ENCODE measurements at regions not wholly inside any gene's neighbourhood (a gene's known extent, or its start where the extent isn't known, plus 50 kb on each side); places are given as distances from the start of the nearest gene placed in this dataset.

GRCh38 chr15:45842151-45842550, 207.3 kb downstream of the SQOR start:
- Histone ChIP-seq H3K9ac (ENCODE audit: low read depth in 1 of 2, low read length in 2 of 2) (no peak overlapping the region), H3K4me1 (ENCODE audit: control insufficient read depth in 4 of 4, insufficient read depth in 4 of 4, low read length in 3 of 4) (peaks cover 2 to 9% (median 3%) of the 10 kb centered on the region in 4 donors), H3K4me3 (ENCODE audit: low read depth in 1 of 3, low read length in 3 of 3) (no peak overlapping the region), H3K36me3 (ENCODE audit: control insufficient read depth in 4 of 4, insufficient read depth in 3 of 4, low read depth in 1 of 4, low read length in 3 of 4) (no peaks in the 10 kb centered on the region), H3K9me3 (ENCODE audit: control insufficient read depth in 4 of 4, low read length in 3 of 4) (no peaks in the 10 kb centered on the region), H3K27ac (ENCODE audit: low read depth in 1 of 2, low read length in 2 of 2) (no peak overlapping the region), H3K27me3 (ENCODE audit: control insufficient read depth in 4 of 4, insufficient read depth in 4 of 4, low read length in 3 of 4) (no peaks in the 10 kb centered on the region)
- peak in 1 of 2 donors; percentile 37 for TF ChIP-seq RAD21 (IDR thresholded peaks at IDR 0.05)
- peak; percentile 62 for TF ChIP-seq SP1 (IDR thresholded peaks at IDR 0.05)
- TF ChIP-seq HNF4A (conservative IDR thresholded peaks at IDR 0.05), result peak; percentile 72 to 82
- peak; percentile 31 for TF ChIP-seq REST (IDR thresholded peaks at IDR 0.05)
- peak; percentile 20 to 66 for TF ChIP-seq RXRA (IDR thresholded peaks at IDR 0.05)
- TF ChIP-seq GABPA (IDR thresholded peaks at IDR 0.05 in 1 of 2, conservative IDR thresholded peaks at IDR 0.05 in 1 of 2), result no peak
- TF ChIP-seq NR2F2 (IDR thresholded peaks at IDR 0.05), result no peak
- TF ChIP-seq TAF1 (conservative IDR thresholded peaks at IDR 0.05), result no peak
- peak; percentile 21 for TF ChIP-seq ZBTB33 (IDR thresholded peaks at IDR 0.05)
- peak; percentile 8 for TF ChIP-seq FOXA1 (IDR thresholded peaks at IDR 0.05)
- TF ChIP-seq HNF4G (IDR thresholded peaks at IDR 0.05), result no peak
- TF ChIP-seq FOXA2 (IDR thresholded peaks at IDR 0.05), result no peak
- no peak for TF ChIP-seq CTCF (IDR thresholded peaks at IDR 0.05; ENCODE audit: low read depth, low read length, missing input control)
- no peak for TF ChIP-seq MAX (IDR thresholded peaks at IDR 0.05)
- peak in 1 of 2 donors; percentile 20 for TF ChIP-seq JUND (IDR thresholded peaks at IDR 0.05)
- no peak for TF ChIP-seq EGR1 (IDR thresholded peaks at IDR 0.05; ENCODE audit: low read depth in 2 of 2)
- peak; percentile 21 for TF ChIP-seq YY1 (IDR thresholded peaks at IDR 0.05)
- TF ChIP-seq ATF3 (IDR thresholded peaks at IDR 0.05), result no peak
- no peak for DNase-seq (ENCODE audit: low spot score)
- WGBS, result 32% methylated on average over 1 of the region's 1 CpG
